ENCODE measurements at regions not wholly inside any gene's neighbourhood (a gene's known extent, or its start where the extent isn't known, plus 50 kb on each side); places are given as distances from the start of the nearest gene placed in this dataset.

- no peak overlapping the region for H3K27ac ChIP-seq
- TF ChIP-seq POLR2AphosphoS5 (IDR thresholded peaks at IDR 0.05) (no peak), POLR2A (IDR thresholded peaks at IDR 0.05) (no peak), EP300 (IDR thresholded peaks at IDR 0.05) (no peak)
- TF ChIP-seq, protein P1, sequence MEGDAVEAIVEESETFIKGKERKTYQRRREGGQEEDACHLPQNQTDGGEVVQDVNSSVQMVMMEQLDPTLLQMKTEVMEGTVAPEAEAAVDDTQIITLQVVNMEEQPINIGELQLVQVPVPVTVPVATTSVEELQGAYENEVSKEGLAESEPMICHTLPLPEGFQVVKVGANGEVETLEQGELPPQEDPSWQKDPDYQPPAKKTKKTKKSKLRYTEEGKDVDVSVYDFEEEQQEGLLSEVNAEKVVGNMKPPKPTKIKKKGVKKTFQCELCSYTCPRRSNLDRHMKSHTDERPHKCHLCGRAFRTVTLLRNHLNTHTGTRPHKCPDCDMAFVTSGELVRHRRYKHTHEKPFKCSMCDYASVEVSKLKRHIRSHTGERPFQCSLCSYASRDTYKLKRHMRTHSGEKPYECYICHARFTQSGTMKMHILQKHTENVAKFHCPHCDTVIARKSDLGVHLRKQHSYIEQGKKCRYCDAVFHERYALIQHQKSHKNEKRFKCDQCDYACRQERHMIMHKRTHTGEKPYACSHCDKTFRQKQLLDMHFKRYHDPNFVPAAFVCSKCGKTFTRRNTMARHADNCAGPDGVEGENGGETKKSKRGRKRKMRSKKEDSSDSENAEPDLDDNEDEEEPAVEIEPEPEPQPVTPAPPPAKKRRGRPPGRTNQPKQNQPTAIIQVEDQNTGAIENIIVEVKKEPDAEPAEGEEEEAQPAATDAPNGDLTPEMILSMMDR (IDR thresholded peaks at IDR 0.05): no peak
- 90% methylated on average over 9 of the region's 9 CpGs for WGBS
Observed at GRCh38 chr6:166073082-166073481, 94.6 kb downstream of the TBXT start.

GRCh38 chr6:166068768-166069167 lies 98.9 kb downstream of the TBXT start:
- no peak for DNase-seq (ENCODE audit: low spot score in 2 of 2)
- TF ChIP-seq EP300 (IDR thresholded peaks at IDR 0.05): no peak
- TF ChIP-seq, protein P1 (IDR thresholded peaks at IDR 0.05): no peak
- TF ChIP-seq POLR2A (IDR thresholded peaks at IDR 0.05): no peak
- TF ChIP-seq POLR2AphosphoS5 (IDR thresholded peaks at IDR 0.05): no peak
- H3K27me3 ChIP-seq: no peaks in the 10 kb centered on the region
- no peaks in the 10 kb centered on the region for H3K36me3 ChIP-seq
- 79% methylated on average over 3 of the region's 3 CpGs for WGBS
- no peaks in the 10 kb centered on the region for H3K9me3 ChIP-seq
- no peak overlapping the region for H3K4me3 ChIP-seq
- no peak overlapping the region for H3K27ac ChIP-seq
- H3K4me1 ChIP-seq: no peaks in the 10 kb centered on the region

More at GRCh38 chr6:166073082-166073481, 94.6 kb downstream of the TBXT start:
- Histone ChIP-seq H3K27me3 (no peaks in the 10 kb centered on the region), H3K36me3 (no peaks in the 10 kb centered on the region), H3K4me3 (no peak overlapping the region), H3K9me3 (no peaks in the 10 kb centered on the region), H3K4me1 (peaks cover 3% of the 10 kb centered on the region)
- DNase-seq (ENCODE audit: low spot score in 2 of 2): no peak

- Histone ChIP-seq H3K27ac (no peak overlapping the region), H3K27me3 (no peaks in the 10 kb centered on the region), H3K9me3 (peaks cover 10% of the 10 kb centered on the region), H3K4me3 (no peak overlapping the region), H3K36me3 (no peaks in the 10 kb centered on the region), H3K4me1 (no peaks in the 10 kb centered on the region)
- no peak for DNase-seq (ENCODE audit: low spot score in 2 of 2)
- WGBS: 52% methylated on average over 10 of the region's 10 CpGs
- TF ChIP-seq POLR2A (IDR thresholded peaks at IDR 0.05) (no peak), EP300 (IDR thresholded peaks at IDR 0.05) (no peak), POLR2AphosphoS5 (IDR thresholded peaks at IDR 0.05) (no peak)
- TF ChIP-seq, protein P1 (IDR thresholded peaks at IDR 0.05): no peak
Observed at GRCh38 chr6:166058064-166058739, 109.4 kb downstream of the TBXT start.

GRCh38 chr6:166057431-166057830 lies 110.2 kb downstream of the TBXT start:
- Histone ChIP-seq H3K27me3 (no peaks in the 10 kb centered on the region), H3K27ac (no peak overlapping the region), H3K4me1 (no peaks in the 10 kb centered on the region), H3K9me3 (peaks cover 15% of the 10 kb centered on the region), H3K4me3 (no peak overlapping the region), H3K36me3 (no peaks in the 10 kb centered on the region)
- no peak for DNase-seq (ENCODE audit: low spot score in 2 of 2)
- TF ChIP-seq, protein P1 (IDR thresholded peaks at IDR 0.05): no peak
- TF ChIP-seq POLR2AphosphoS5 (IDR thresholded peaks at IDR 0.05) (no peak), EP300 (IDR thresholded peaks at IDR 0.05) (no peak), POLR2A (IDR thresholded peaks at IDR 0.05) (no peak)
- WGBS: 49% methylated on average over 2 of the region's 2 CpGs

DNA sequence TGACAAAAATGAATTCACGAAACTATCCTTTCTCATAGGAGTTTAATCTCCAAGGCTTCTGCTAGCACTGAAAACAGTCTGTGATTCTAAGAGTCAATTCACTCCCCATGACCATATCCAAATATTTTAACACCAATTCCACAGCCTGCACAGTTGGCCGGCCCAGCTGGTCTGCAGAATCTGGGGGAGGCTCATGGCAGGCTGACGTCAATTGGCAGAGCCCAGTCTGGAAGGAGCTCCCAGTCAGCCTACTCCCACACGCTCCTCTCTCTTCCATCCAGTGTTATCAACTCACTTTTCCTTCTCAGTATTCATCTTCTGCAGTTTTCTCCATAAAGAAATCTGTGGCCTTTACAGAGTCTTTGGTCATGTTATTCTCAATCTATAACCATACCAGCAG lies 111.0 kb downstream of the TBXT start:
- no peak for DNase-seq (ENCODE audit: low spot score in 2 of 2)
- Histone ChIP-seq H3K4me3 (no peak overlapping the region), H3K4me1 (no peaks in the 10 kb centered on the region), H3K27me3 (no peaks in the 10 kb centered on the region), H3K27ac (no peak overlapping the region), H3K36me3 (no peaks in the 10 kb centered on the region), H3K9me3 (peaks cover 21% of the 10 kb centered on the region)
- TF ChIP-seq POLR2AphosphoS5 (IDR thresholded peaks at IDR 0.05) (no peak), EP300 (IDR thresholded peaks at IDR 0.05) (no peak), POLR2A (IDR thresholded peaks at IDR 0.05) (no peak)
- TF ChIP-seq, protein P1 (IDR thresholded peaks at IDR 0.05): no peak
- WGBS: 59% methylated on average over 4 of the region's 4 CpGs
